WTC11 (cell line): ENCODE measurements at regions not wholly inside any gene's neighbourhood (a gene's known extent, or its start where the extent isn't known, plus 50 kb on each side); places are given as distances from the start of the nearest gene placed in this dataset.

ENCODE experiments used
- CBFB ChIP-seq: sonication (generic); formaldehyde crosslinking; IDR thresholded peaks from 2 replicates; pipeline ENCODE4 v1.8.1; 2022; ENCODE audit warnings: mild to moderate bottlenecking, low read depth, missing genetic modification reagents
- CREB1 ChIP-seq: sonication (generic); formaldehyde crosslinking; IDR thresholded peaks from 2 replicates; pipeline ENCODE4 v1.8.0; 2023; ENCODE audit warnings: mild to moderate bottlenecking, missing genetic modification reagents
- ELF4 ChIP-seq: sonication (generic); formaldehyde crosslinking; IDR thresholded peaks from 2 replicates; pipeline ENCODE4 v1.8.1; 2022; ENCODE audit warnings: low read depth, mild to moderate bottlenecking, moderate library complexity, missing genetic modification reagents
- MAX ChIP-seq: sonication (generic); formaldehyde crosslinking; IDR thresholded peaks from 2 replicates; pipeline ENCODE4 v1.8.0; 2022; ENCODE audit warnings: mild to moderate bottlenecking, missing genetic modification reagents
- NR1H2 ChIP-seq: sonication (generic); formaldehyde crosslinking; IDR thresholded peaks from 2 replicates; pipeline ENCODE4 v1.9.0; 2021; ENCODE audit warnings: mild to moderate bottlenecking, moderate library complexity, missing genetic modification reagents
- SP1 ChIP-seq: sonication (generic); formaldehyde crosslinking; conservative IDR thresholded peaks from 2 replicates; pipeline ENCODE4 v1.8.1; 2022; ENCODE audit warnings: missing genetic modification reagents
- TF ChIP-seq, protein P1 (sequence below): fragments of 200-600 bp; IDR thresholded peaks from 2 replicates; pipeline ENCODE4 v1.8.0; 2022; ENCODE audit warnings: antibody characterized with exemption
- TF ChIP-seq, protein P2 (sequence below): sonication (generic); formaldehyde crosslinking; IDR thresholded peaks from 2 replicates; pipeline ENCODE4 v1.8.1; 2023; ENCODE audit warnings: mild to moderate bottlenecking, moderate library complexity, missing genetic modification reagents

- TF ChIP-seq CBFB (CRISPR knock-in tag), result no peak
- TF ChIP-seq SP1, result no peak
- TF ChIP-seq NR1H2 (CRISPR knock-in tag), result no peak
- TF ChIP-seq MAX (CRISPR knock-in tag), result no peak
- TF ChIP-seq, protein P1, sequence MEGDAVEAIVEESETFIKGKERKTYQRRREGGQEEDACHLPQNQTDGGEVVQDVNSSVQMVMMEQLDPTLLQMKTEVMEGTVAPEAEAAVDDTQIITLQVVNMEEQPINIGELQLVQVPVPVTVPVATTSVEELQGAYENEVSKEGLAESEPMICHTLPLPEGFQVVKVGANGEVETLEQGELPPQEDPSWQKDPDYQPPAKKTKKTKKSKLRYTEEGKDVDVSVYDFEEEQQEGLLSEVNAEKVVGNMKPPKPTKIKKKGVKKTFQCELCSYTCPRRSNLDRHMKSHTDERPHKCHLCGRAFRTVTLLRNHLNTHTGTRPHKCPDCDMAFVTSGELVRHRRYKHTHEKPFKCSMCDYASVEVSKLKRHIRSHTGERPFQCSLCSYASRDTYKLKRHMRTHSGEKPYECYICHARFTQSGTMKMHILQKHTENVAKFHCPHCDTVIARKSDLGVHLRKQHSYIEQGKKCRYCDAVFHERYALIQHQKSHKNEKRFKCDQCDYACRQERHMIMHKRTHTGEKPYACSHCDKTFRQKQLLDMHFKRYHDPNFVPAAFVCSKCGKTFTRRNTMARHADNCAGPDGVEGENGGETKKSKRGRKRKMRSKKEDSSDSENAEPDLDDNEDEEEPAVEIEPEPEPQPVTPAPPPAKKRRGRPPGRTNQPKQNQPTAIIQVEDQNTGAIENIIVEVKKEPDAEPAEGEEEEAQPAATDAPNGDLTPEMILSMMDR, result no peak
- TF ChIP-seq ELF4 (CRISPR knock-in tag), result no peak
- no peak for TF ChIP-seq CREB1 (CRISPR knock-in tag)
- TF ChIP-seq, protein P2, sequence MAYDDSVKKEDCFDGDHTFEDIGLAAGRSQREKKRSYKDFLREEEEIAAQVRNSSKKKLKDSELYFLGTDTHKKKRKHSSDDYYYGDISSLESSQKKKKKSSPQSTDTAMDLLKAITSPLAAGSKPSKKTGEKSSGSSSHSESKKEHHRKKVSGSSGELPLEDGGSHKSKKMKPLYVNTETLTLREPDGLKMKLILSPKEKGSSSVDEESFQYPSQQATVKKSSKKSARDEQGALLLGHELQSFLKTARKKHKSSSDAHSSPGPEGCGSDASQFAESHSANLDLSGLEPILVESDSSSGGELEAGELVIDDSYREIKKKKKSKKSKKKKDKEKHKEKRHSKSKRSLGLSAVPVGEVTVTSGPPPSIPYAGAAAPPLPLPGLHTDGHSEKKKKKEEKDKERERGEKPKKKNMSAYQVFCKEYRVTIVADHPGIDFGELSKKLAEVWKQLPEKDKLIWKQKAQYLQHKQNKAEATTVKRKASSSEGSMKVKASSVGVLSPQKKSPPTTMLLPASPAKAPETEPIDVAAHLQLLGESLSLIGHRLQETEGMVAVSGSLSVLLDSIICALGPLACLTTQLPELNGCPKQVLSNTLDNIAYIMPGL, result no peak
Measured at GRCh38 chr22:48794906-48795305, 1032.8 kb downstream of the BRD1 start.
